HepG2 (cell line): ENCODE measurements at regions not wholly inside any gene's neighbourhood (a gene's known extent, or its start where the extent isn't known, plus 50 kb on each side); places are given as distances from the start of the nearest gene placed in this dataset.
A peak's percentile ranks its signal among the peaks of the same experiment; 100 is the strongest.

Experiments used
- ATAC-seq: fragments of 200-7000 bp; cut with Tn5 transposase; 3 replicates; pipeline ENCODE4 v1.9.1; 2020; ENCODE audit warnings: mild to moderate bottlenecking, moderate library complexity
- BruUV-seq: library from RNA; stranded (reverse); fragments of 400-500 nt; replicated peaks from 2 replicates; lab custom pipeline; 2021; lab: Mats Ljungman, UMichigan
- CTCF ChIA-PET: fragments of 300-600 bp; formaldehyde crosslinking; extraction: SDS; loops from one replicate; lab custom pipeline; 2021; ENCODE audit warnings: low total read pairs, inconsistent platforms, low intra/inter-chr PET ratio; lab: Yijun Ruan, JAX
- POLR2A ChIA-PET: fragments of 350-600 bp; sonication (Branson Sonifier 250); formaldehyde crosslinking; loops from one replicate; lab custom pipeline; 2020; ENCODE audit warnings: antibody characterized with exemption, inconsistent platforms; lab: Yijun Ruan, JAX
- DNase-seq: peaks from one replicate; pipeline ENCODE4 v3.0.0-alpha.2; 2015; ENCODE audit warnings: low spot score
- FAIRE-seq: peaks from 3 replicates; lab custom pipeline; 2011; peaks lifted over from hg19 to GRCh38; lab: Jason Lieb, UNC
- H2AFZ ChIP-seq: one replicate; pipeline ENCODE4 v1.6.1; 2011; ENCODE audit warnings: low read length, inconsistent platforms
- H3K27ac ChIP-seq: fragments of 300-600 bp; 3 replicates; pipeline ENCODE4 v1.8.0; 2011; ENCODE audit warnings: mixed run types, mild to moderate bottlenecking, mixed read lengths, low read length, inconsistent platforms; ENCODE audit not compliant: insufficient read depth; ENCODE audit errors: extremely low read length
- H3K27me3 ChIP-seq, 2 experiments: fragments of 200-600 bp in 1 of 2; 2 replicates in 1 of 2; 3 replicates in 1 of 2; pipeline versions ENCODE4 v1.6.0 to v1.8.0; 2011; ENCODE audit warnings: low read length in 2 of 2, mild to moderate bottlenecking in 2 of 2, moderate library complexity in 2 of 2, inconsistent platforms in 1 of 2; ENCODE audit not compliant: insufficient read depth in 2 of 2, control insufficient read depth in 1 of 2
- H3K36me3 ChIP-seq, 2 experiments: fragments of 200-600 bp in 1 of 2; replicated peaks in 1 of 2; 2 replicates in 1 of 2; 3 replicates in 1 of 2; pipeline versions ENCODE4 v1.5.1 to v1.8.0; 2011; ENCODE audit warnings: low read length in 2 of 2, inconsistent platforms in 1 of 2; ENCODE audit not compliant: insufficient read depth in 2 of 2, control insufficient read depth in 1 of 2
- H3K4me1 ChIP-seq: 2 replicates; pipeline ENCODE4 v1.5.1; 2012; ENCODE audit warnings: low read length, inconsistent platforms; ENCODE audit not compliant: insufficient read depth
- H3K4me2 ChIP-seq: 2 replicates; pipeline ENCODE4 v1.6.0; 2011; ENCODE audit warnings: low read depth, low read length, inconsistent platforms
- H3K4me3 ChIP-seq, 3 experiments: fragments of 200-600 bp in 1 of 3; sonication (generic), shearing (Covaris generic) in 1 of 3; replicated peaks in 1 of 3; 2 replicates each; pipeline ENCODE4 v1.5.1; 2011 to 2016; ENCODE audit warnings: low read length in 3 of 3, inconsistent platforms in 2 of 3, low read depth in 2 of 3, mild to moderate bottlenecking in 2 of 3, control low read depth in 1 of 3, mixed read lengths in 1 of 3; ENCODE audit not compliant: insufficient read depth in 1 of 3
- H3K79me2 ChIP-seq: one replicate; pipeline ENCODE4 v1.6.1; 2011; ENCODE audit warnings: low read length, inconsistent platforms; ENCODE audit not compliant: insufficient read depth
- H3K9ac ChIP-seq: 2 replicates; pipeline ENCODE4 v1.6.0; 2011; ENCODE audit warnings: mild to moderate bottlenecking, low read depth, low read length, inconsistent platforms; ENCODE audit not compliant: insufficient read depth
- H3K9me3 ChIP-seq: 2 replicates; pipeline ENCODE4 v1.5.1; 2012; ENCODE audit warnings: mild to moderate bottlenecking, low read length
- H4K20me1 ChIP-seq: 2 replicates; pipeline ENCODE4 v1.6.0; 2011; ENCODE audit warnings: inconsistent platforms, mild to moderate bottlenecking, low read length, moderate library complexity; ENCODE audit not compliant: insufficient read depth
- KMT2B ChIP-seq: IDR thresholded peaks from 2 replicates; pipeline ENCODE4 v1.6.1; 2016; ENCODE audit warnings: missing genetic modification reagents, missing compliant biosample characterization
- WGBS: methylation state at CpG from one replicate; pipeline ENCODE4 v1.1.6; 2017; ENCODE audit warnings: low lambda C conversion rate; 5-methylcytosine and 5-hydroxymethylcytosine counted together
- in situ Hi-C: cut with HindIII; loops from 2 replicates; pipeline ENCODE4 v1.10.0; 2017; ENCODE audit warnings: low pct_unique_long_range_greater_than_20kb; ENCODE audit not compliant: extremely low pct_ligation_motif_present
- intact Hi-C: fragments of 100-400 bp; cut with micrococcal nuclease; formaldehyde crosslinking; loops from one replicate; pipeline ENCODE4 v1.10.0; 2022; ENCODE audit not compliant: unreplicated experiment
- TF ChIP-seq, protein P1 (sequence below): sonication (generic); formaldehyde crosslinking; IDR thresholded peaks from 2 replicates; pipeline ENCODE4 v1.4.0; 2020; ENCODE audit warnings: missing genetic modification reagents
- TF ChIP-seq, protein P2 (sequence below): IDR thresholded peaks from 2 replicates; pipeline ENCODE4 v1.6.1; 2016; ENCODE audit warnings: low read depth

DNA sequence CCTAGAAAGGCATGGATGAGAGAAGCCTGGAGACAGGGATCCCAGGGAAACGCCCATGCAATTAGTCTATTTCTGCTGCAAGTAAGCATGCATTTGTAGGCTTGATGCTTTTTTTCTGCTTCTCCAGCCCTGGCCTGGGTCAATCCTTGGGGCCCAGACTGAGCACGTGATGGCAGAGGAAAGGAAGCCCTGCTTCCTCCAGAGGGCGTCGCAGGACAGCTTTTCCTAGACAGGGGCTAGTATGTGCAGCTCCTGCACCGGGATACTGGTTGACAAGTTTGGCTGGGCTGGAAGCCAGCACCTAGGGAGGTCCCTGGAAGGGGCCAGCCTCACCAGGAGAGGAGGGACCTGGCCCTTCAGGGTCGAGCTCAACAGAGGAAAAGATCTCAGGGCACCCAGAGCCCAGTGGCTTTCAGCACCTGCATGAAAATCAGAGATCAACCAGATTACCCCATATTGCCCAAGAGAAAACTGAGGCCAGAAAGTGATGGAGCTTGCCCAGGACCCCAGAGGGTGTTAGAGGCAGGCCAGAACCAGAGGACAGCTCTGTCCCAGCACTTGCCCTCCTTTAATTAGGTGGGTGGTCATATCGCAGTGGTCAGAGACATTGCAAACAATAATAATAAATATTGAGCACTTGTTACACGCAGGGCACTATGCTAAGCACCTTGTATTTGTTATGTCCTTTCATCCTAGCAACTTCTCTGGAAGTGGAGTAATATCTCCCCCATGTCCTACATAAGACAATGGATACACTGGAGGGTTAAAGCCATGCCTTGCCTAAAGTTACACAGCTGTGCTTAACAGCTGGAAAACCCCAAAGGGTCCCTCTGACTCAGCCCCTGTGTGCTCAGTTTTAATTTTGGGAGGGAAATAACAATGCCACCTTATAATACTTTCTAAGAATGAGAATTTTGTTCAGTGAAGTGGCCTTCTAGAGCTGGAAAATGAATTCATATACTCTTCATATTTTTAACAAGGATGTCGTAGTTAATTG lies 67.1 kb downstream of the KLF4 start (continued):
- TF ChIP-seq, protein P1, sequence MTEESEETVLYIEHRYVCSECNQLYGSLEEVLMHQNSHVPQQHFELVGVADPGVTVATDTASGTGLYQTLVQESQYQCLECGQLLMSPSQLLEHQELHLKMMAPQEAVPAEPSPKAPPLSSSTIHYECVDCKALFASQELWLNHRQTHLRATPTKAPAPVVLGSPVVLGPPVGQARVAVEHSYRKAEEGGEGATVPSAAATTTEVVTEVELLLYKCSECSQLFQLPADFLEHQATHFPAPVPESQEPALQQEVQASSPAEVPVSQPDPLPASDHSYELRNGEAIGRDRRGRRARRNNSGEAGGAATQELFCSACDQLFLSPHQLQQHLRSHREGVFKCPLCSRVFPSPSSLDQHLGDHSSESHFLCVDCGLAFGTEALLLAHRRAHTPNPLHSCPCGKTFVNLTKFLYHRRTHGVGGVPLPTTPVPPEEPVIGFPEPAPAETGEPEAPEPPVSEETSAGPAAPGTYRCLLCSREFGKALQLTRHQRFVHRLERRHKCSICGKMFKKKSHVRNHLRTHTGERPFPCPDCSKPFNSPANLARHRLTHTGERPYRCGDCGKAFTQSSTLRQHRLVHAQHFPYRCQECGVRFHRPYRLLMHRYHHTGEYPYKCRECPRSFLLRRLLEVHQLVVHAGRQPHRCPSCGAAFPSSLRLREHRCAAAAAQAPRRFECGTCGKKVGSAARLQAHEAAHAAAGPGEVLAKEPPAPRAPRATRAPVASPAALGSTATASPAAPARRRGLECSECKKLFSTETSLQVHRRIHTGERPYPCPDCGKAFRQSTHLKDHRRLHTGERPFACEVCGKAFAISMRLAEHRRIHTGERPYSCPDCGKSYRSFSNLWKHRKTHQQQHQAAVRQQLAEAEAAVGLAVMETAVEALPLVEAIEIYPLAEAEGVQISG (CRISPR knock-in tag): 0 out of 2 replicates have a peak, but pooled peaks have one; percentile 18

DNA sequence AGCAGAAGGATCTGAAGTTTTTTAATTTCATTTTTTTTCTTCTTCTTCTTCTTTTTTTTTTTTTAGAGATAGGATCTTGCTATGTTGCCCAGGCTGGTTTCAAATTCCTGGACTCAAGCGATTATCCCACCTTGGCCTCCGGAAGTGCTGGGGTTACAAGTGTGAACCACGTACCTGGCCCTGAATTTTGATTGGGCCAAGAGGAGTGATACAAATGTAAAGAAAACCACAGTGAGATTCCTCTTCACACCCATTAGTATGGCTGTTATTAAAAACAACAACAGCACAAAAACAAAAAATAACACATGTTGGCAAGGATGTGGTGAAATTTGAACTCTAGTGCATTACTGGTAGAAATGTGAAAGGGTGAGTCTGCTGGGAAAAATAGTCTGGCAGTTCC lies 79.1 kb downstream of the KLF4 start:
- intact Hi-C loops: no loop called here
- Histone ChIP-seq H3K4me1 (no peaks in the 10 kb centered on the region), H3K4me2 (no peak overlapping the region), H3K79me2 (no peaks in the 10 kb centered on the region), H2AFZ (no peak overlapping the region), H3K27me3 (no peaks in the 10 kb centered on the region; a peak in 1 of 5 replicates), H4K20me1 (no peaks in the 10 kb centered on the region), H3K9ac (no peak overlapping the region), H3K4me3 (no peak overlapping the region), H3K27ac (no peak overlapping the region), H3K9me3 (no peaks in the 10 kb centered on the region), H3K36me3 (no peaks in the 10 kb centered on the region)
- in situ Hi-C loops: loop anchor here (25.0 kb wide), 1 partner anchor 1152 kb away; no protein-coding TSS in a partner anchor
- FAIRE-seq: no peak
- WGBS: 32% methylated on average over 3 of the region's 3 CpGs
- POLR2A ChIA-PET: no interaction called here
- no TSS peak for BruUV-seq
- ATAC-seq: no peak
- no peak for DNase-seq
- TF ChIP-seq, protein P2, sequence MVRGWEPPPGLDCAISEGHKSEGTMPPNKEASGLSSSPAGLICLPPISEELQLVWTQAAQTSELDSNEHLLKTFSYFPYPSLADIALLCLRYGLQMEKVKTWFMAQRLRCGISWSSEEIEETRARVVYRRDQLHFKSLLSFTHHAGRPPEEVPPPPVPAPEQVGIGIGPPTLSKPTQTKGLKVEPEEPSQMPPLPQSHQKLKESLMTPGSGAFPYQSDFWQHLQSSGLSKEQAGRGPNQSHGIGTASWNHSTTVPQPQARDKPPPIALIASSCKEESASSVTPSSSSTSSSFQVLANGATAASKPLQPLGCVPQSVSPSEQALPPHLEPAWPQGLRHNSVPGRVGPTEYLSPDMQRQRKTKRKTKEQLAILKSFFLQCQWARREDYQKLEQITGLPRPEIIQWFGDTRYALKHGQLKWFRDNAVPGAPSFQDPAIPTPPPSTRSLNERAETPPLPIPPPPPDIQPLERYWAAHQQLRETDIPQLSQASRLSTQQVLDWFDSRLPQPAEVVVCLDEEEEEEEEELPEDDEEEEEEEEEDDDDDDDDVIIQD (CRISPR knock-in tag): no peak
- no peak for TF ChIP-seq KMT2B (CRISPR knock-in tag)
- CTCF ChIA-PET: no interaction called here
